ENCODE measurements at regions not wholly inside any gene's neighbourhood (a gene's known extent, or its start where the extent isn't known, plus 50 kb on each side); places are given as distances from the start of the nearest gene placed in this dataset.
"Not testable (repeated sequence)": the region's sequence is repeated elsewhere in the genome, so short reads cannot be mapped to it uniquely, and the experiment has no call there.

- in situ Hi-C loops (cut with MboI; ENCODE audit: low sequenced_read_pairs) = no loop called here
These were observed 901.5 kb downstream of the BRD1 start for GRCh38 chr22:48926136-48926535.

GRCh38 chr22:48925450-48925849 lies 902.2 kb downstream of the BRD1 start:
- in situ Hi-C loops (cut with MboI; ENCODE audit: low sequenced_read_pairs) = no loop called here

- in situ Hi-C loops (cut with MboI; ENCODE audit: low sequenced_read_pairs) = no loop called here
These were observed 903.7 kb downstream of the BRD1 start for GRCh38 chr22:48923996-48924395.

- in situ Hi-C loops (cut with MboI; ENCODE audit: low sequenced_read_pairs) = no loop called here
These were observed 904.4 kb downstream of the BRD1 start for GRCh38 chr22:48923165-48923865.

- in situ Hi-C loops (cut with MboI; ENCODE audit: low sequenced_read_pairs) = no loop called here
These were observed 906.2 kb downstream of the BRD1 start for GRCh38 chr22:48921411-48921903.

GRCh38 chr22:48920776-48921241 lies 906.9 kb downstream of the BRD1 start:
- in situ Hi-C loops (cut with MboI; ENCODE audit: low sequenced_read_pairs) = no loop called here

- in situ Hi-C loops (cut with MboI; ENCODE audit: low sequenced_read_pairs) = no loop called here
These were observed 907.7 kb downstream of the BRD1 start for GRCh38 chr22:48919851-48920589.

GRCh38 chr22:48919187-48919590 lies 908.5 kb downstream of the BRD1 start:
- in situ Hi-C loops (cut with MboI; ENCODE audit: low sequenced_read_pairs) = no loop called here

- in situ Hi-C loops (cut with MboI; ENCODE audit: low sequenced_read_pairs) = no loop called here
These were observed 909.0 kb downstream of the BRD1 start for GRCh38 chr22:48918585-48919186.

GRCh38 chr22:48912356-48913066 lies 915.2 kb downstream of the BRD1 start:
- in situ Hi-C loops (cut with MboI; ENCODE audit: low sequenced_read_pairs) = not testable (repeated sequence)

GRCh38 chr22:48911647-48912046 lies 916.0 kb downstream of the BRD1 start:
- in situ Hi-C loops (cut with MboI; ENCODE audit: low sequenced_read_pairs) = not testable (repeated sequence)

- in situ Hi-C loops (cut with MboI; ENCODE audit: low sequenced_read_pairs) = not testable (repeated sequence)
These were observed 916.6 kb downstream of the BRD1 start for GRCh38 chr22:48911067-48911466.

GRCh38 chr22:48908547-48908946 lies 919.1 kb downstream of the BRD1 start:
- in situ Hi-C loops (cut with MboI; ENCODE audit: low sequenced_read_pairs) = no loop called here

- in situ Hi-C loops (cut with MboI; ENCODE audit: low sequenced_read_pairs) = no loop called here
These were observed 920.1 kb downstream of the BRD1 start for GRCh38 chr22:48907591-48907990.

GRCh38 chr22:48906216-48906835 lies 921.3 kb downstream of the BRD1 start:
- in situ Hi-C loops (cut with MboI; ENCODE audit: low sequenced_read_pairs) = no loop called here

GRCh38 chr22:48905206-48905975 lies 922.3 kb downstream of the BRD1 start:
- in situ Hi-C loops (cut with MboI; ENCODE audit: low sequenced_read_pairs) = no loop called here

- in situ Hi-C loops (cut with MboI; ENCODE audit: low sequenced_read_pairs) = no loop called here
These were observed 924.6 kb downstream of the BRD1 start for GRCh38 chr22:48902983-48903650.

- in situ Hi-C loops (cut with MboI; ENCODE audit: low sequenced_read_pairs) = no loop called here
These were observed 925.4 kb downstream of the BRD1 start for GRCh38 chr22:48902001-48902869.
